AML-193 (cell line): ENCODE measurements at regions not wholly inside any gene's neighbourhood (a gene's known extent, or its start where the extent isn't known, plus 50 kb on each side); places are given as distances from the start of the nearest gene placed in this dataset.

ENCODE experiments used
- DNase-seq, 2 experiments: peaks; one replicate each; lab custom pipeline; 2025; lab: John Stamatoyannopoulos, UW

GRCh38 chr12:13383379-13383778, 186.9 kb downstream of the EMP1 start:
- no peak for DNase-seq

GRCh38 chr12:13380297-13380696, 183.8 kb downstream of the EMP1 start:
- no peak for DNase-seq

- DNase-seq, result no peak
Observed at GRCh38 chr12:13379531-13380188, 183.1 kb downstream of the EMP1 start.

GRCh38 chr12:13377698-13378097, 181.2 kb downstream of the EMP1 start:
- DNase-seq, result no peak

- no peak for DNase-seq
Observed at GRCh38 chr12:13376610-13377373, 180.3 kb downstream of the EMP1 start.

GRCh38 chr12:13375583-13376345, 179.2 kb downstream of the EMP1 start:
- no peak for DNase-seq

- DNase-seq, result no peak
Observed at GRCh38 chr12:13374793-13375192, 178.3 kb downstream of the EMP1 start.

GRCh38 chr12:13373803-13374202, 177.3 kb downstream of the EMP1 start:
- no peak for DNase-seq

GRCh38 chr12:13373131-13373530, 176.6 kb downstream of the EMP1 start:
- no peak for DNase-seq

- DNase-seq, result no peak
Observed at GRCh38 chr12:13372386-13372785, 175.9 kb downstream of the EMP1 start.

- DNase-seq, result no peak
Observed at GRCh38 chr12:13371797-13372196, 175.3 kb downstream of the EMP1 start.

GRCh38 chr12:13371367-13371766, 174.8 kb downstream of the EMP1 start:
- no peak for DNase-seq

GRCh38 chr12:13369474-13370056, 173.0 kb downstream of the EMP1 start:
- no peak for DNase-seq

- no peak for DNase-seq
Observed at GRCh38 chr12:13368971-13369370, 172.4 kb downstream of the EMP1 start.

GRCh38 chr12:13368431-13368830, 171.9 kb downstream of the EMP1 start:
- DNase-seq, result no peak

GRCh38 chr12:13367973-13368372, 171.4 kb downstream of the EMP1 start:
- no peak for DNase-seq

- no peak for DNase-seq
Observed at GRCh38 chr12:13365748-13366366, 169.3 kb downstream of the EMP1 start.

- peak; percentile 35 to 36 for DNase-seq
Observed at GRCh38 chr12:13362260-13362841, 165.8 kb downstream of the EMP1 start.

- no peak for DNase-seq
Observed at GRCh38 chr12:13359636-13360035, 163.1 kb downstream of the EMP1 start.

- no peak for DNase-seq
Observed at GRCh38 chr12:13358391-13358905, 161.9 kb downstream of the EMP1 start.

GRCh38 chr12:13350946-13351345, 154.4 kb downstream of the EMP1 start:
- DNase-seq, result no peak
